GM13976 (cell line): ENCODE measurements at regions not wholly inside any gene's neighbourhood (a gene's known extent, or its start where the extent isn't known, plus 50 kb on each side); places are given as distances from the start of the nearest gene placed in this dataset.

Source experiments
- DNase-seq: peaks from one replicate; pipeline ENCODE4 v3.0.0; 2012; ENCODE audit warnings: low spot score
- in situ Hi-C: fragments of 300-500 bp; cut with MboI; formaldehyde crosslinking; loops from one replicate; pipeline ENCODE4 v1.12.0; 2022; ENCODE audit warnings: low sequenced_read_pairs, mixed read lengths, inconsistent platforms; ENCODE audit not compliant: unreplicated experiment
- TF ChIP-seq, protein P1 (sequence below): IDR thresholded peaks from 2 replicates; pipeline ENCODE4 v1.5.1; 2012; ENCODE audit warnings: borderline replicate concordance, mild to moderate bottlenecking; ENCODE audit not compliant: insufficient read depth; ENCODE audit errors: extremely low read depth, missing control alignments, control extremely low read depth

DNA sequence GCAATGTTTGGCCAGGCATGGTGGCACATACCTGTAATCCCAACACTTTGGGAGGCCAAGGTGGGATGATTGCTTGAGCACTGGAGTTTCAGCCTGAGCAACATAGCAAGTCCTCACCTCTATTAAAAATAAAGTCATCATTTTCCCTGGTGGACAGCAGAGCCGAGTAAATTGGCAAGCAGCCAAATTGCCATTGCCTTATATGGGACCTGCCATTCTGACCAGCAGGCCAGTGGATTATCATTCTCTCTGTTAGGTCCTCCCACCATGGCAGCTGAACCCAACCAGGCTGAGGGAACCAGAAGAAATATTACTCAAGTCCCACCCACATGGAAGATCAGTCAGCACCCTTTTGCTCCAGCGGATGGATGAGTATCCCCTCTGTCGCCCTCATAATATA, 1829.9 kb downstream of the EFNA5 start:
- no peak for DNase-seq
- in situ Hi-C loops: no loop called here
- TF ChIP-seq, protein P1, sequence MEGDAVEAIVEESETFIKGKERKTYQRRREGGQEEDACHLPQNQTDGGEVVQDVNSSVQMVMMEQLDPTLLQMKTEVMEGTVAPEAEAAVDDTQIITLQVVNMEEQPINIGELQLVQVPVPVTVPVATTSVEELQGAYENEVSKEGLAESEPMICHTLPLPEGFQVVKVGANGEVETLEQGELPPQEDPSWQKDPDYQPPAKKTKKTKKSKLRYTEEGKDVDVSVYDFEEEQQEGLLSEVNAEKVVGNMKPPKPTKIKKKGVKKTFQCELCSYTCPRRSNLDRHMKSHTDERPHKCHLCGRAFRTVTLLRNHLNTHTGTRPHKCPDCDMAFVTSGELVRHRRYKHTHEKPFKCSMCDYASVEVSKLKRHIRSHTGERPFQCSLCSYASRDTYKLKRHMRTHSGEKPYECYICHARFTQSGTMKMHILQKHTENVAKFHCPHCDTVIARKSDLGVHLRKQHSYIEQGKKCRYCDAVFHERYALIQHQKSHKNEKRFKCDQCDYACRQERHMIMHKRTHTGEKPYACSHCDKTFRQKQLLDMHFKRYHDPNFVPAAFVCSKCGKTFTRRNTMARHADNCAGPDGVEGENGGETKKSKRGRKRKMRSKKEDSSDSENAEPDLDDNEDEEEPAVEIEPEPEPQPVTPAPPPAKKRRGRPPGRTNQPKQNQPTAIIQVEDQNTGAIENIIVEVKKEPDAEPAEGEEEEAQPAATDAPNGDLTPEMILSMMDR: no peak

DNA sequence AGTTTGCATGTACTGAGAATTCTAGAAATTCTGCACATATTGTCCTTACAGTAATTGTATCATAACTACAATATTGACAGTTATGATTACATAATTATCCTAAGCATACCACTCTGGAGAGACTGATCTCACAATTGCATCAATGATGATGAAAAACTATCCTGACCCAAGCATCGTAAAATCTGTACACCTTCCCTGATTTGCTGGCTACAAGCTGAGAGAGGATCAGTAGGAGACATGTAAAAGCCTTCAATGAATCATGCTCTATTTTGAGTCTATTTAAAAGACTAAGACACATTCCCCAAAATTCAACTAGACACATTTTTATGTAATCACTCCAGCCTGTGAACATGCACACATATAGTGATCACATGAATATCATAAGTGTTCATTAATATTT, 1833.8 kb downstream of the EFNA5 start:
- in situ Hi-C loops: no loop called here

DNA sequence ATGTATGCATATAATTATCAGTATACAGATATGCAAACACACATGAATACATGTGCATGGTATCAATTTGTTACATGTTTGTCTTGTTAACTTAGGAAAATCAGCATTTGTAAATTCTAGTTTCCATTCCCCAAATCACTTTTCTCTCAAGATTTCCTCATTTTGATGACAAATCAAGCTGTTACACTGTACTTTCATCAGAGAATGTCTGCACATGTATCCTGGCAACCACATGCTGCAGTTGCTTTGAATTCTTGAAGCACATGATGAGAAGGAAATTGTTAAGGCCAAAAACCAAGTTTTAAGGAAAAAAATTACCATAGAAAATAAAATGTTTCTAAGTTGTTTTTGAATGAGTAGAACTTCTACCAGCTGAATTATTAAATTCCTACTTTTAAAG, 1834.5 kb downstream of the EFNA5 start:
- TF ChIP-seq, protein P1: no peak
- DNase-seq: no peak
- in situ Hi-C loops: no loop called here

More for the DNA sequence above, 1833.8 kb downstream of the EFNA5 start:
- TF ChIP-seq, protein P1: no peak
- no peak for DNase-seq

DNA sequence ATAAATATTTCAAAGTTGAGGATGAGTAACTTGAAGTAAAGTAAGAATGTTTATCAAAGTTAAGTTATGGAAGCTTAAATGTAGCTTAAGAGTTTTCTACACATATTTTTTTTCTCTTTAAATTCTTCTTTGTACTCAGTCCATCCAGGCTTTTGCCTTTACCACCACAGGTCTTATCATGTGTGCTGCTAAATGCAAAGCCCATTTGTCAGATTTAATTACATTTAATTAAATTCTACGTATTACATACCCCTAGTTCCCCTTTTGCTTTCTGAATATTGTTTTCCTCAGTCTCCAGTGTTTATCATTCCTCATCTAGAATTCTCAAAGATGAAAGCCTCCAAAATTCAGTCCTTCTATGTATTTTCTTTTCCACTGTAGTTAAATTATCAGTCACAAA, 1841.9 kb downstream of the EFNA5 start:
- TF ChIP-seq, protein P1: no peak
- DNase-seq: no peak
- in situ Hi-C loops: no loop called here

DNA sequence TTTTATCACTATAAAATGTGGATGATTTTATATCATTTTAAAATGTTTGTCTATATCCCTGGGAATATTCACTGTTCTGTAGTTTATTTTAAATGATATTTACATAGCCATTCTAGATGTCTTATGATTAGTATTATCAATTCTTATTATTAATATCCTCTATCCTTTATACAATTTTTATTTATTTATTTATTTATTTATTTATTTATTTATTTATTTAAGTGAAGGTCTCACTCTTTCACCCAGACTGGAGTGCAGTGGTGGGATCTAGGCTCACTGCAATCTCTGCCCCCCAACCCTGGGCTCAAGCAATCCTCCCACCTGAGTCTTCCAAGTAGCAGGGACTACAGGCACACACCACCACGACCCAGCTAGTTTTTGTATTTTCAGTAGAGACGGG, 1848.9 kb downstream of the EFNA5 start:
- DNase-seq: no peak
- in situ Hi-C loops: no loop called here

DNA sequence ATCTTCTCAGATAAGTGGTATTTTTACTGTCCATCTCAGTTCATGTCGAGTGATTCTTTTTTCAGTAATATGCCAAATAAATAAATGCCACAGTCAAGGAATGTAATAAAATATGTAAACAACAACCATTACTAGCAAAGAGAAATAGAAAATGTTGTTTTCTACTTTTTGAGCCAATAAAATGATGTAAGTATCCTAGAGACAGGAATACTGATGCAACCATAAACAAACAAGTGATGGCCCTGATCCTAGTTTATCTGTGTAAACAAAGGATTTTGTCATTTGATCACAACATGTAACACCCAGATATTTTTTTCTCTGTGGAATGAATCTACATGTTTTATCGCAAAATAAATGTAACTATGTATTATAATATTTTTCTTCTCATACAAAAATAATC, 1852.8 kb downstream of the EFNA5 start:
- in situ Hi-C loops: no loop called here
- DNase-seq: no peak
- TF ChIP-seq, protein P1: no peak

More for the DNA sequence above, 1848.9 kb downstream of the EFNA5 start:
- TF ChIP-seq, protein P1: no peak

DNA sequence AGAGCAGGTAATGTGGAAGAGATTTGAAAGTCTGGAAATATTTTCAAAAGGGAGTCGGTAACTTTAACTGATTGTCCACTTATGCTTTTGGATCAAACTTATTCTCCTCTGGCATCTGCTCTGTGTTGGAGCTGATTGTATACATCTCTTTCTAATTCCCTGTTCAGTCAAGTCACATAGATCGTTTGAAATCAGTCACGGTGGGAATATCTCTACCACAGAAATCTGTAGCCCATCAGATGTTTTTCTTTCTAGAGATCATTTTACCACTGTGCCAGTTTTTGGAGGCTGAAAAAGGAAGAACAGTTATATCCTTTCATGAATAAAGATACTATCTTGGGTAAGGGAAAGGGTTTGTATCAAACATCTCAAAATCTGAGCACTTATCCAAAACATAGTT, 1853.3 kb downstream of the EFNA5 start:
- in situ Hi-C loops: no loop called here
- TF ChIP-seq, protein P1: no peak
- DNase-seq: no peak
